Gastrocnemius medialis (tissue), 4 donors: ENCODE measurements at regions not wholly inside any gene's neighbourhood (a gene's known extent, or its start where the extent isn't known, plus 50 kb on each side); places are given as distances from the start of the nearest gene placed in this dataset.

ENCODE experiments used
- POLR2A ChIP-seq, 2 donors: fragments of 450-650 bp; IDR thresholded peaks; one replicate each; pipeline ENCODE4 v1.6.1; 2017; ENCODE audit warnings: antibody characterized with exemption in 2 of 2, mild to moderate bottlenecking in 2 of 2, moderate library complexity in 2 of 2
- TF ChIP-seq, protein P1 (sequence below), 5 experiments: fragments of 450-650 bp in 3 of 5; fragments of 200-600 bp in 2 of 5; sonication (generic) in 2 of 5; IDR thresholded peaks in 4 of 5; conservative IDR thresholded peaks in 1 of 5; 1 replicate in 4 of 5; 2 replicates in 1 of 5; pipeline ENCODE4 v1.5.1; 2016 to 2019; ENCODE audit warnings: antibody characterized with exemption in 5 of 5, mild to moderate bottlenecking in 3 of 5, moderate library complexity in 3 of 5

DNA sequence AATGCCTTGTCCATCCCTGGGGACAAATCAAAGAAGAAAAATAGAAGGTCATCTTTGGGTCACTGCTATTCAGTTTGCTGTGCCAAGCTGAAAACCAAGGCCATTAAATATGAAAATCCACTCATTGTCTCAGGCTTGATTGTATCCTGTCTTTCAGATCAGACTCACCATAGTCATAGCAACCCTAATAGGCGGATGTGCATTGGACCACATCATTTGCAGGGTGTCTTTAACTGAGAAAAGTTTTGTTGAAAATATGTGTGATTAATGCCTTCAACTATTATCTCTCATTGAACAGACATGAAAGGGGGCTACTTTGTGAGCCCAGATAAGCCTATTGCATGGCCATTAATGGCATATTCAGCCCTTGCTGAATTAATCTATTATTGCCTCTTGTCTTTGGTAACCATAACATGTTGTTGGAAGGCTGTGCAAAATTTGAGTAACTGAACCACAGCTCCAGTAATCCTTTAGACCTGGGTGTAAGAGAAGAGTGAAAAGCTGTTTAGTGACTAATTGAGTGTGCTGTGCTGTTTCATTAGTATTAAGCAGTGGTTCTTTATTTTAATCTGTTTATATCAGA is 453.6 kb upstream of the EPHA5 start:
- TF ChIP-seq, protein P1, sequence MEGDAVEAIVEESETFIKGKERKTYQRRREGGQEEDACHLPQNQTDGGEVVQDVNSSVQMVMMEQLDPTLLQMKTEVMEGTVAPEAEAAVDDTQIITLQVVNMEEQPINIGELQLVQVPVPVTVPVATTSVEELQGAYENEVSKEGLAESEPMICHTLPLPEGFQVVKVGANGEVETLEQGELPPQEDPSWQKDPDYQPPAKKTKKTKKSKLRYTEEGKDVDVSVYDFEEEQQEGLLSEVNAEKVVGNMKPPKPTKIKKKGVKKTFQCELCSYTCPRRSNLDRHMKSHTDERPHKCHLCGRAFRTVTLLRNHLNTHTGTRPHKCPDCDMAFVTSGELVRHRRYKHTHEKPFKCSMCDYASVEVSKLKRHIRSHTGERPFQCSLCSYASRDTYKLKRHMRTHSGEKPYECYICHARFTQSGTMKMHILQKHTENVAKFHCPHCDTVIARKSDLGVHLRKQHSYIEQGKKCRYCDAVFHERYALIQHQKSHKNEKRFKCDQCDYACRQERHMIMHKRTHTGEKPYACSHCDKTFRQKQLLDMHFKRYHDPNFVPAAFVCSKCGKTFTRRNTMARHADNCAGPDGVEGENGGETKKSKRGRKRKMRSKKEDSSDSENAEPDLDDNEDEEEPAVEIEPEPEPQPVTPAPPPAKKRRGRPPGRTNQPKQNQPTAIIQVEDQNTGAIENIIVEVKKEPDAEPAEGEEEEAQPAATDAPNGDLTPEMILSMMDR (IDR thresholded peaks at IDR 0.05 in 4 of 5, conservative IDR thresholded peaks at IDR 0.05 in 1 of 5) = no peak
- TF ChIP-seq POLR2A (IDR thresholded peaks at IDR 0.05) = no peak
